SK-N-SH treated with all-trans-retinoic acid at 6 μM for 48 hours (cell line): ENCODE measurements at regions not wholly inside any gene's neighbourhood (a gene's known extent, or its start where the extent isn't known, plus 50 kb on each side); places are given as distances from the start of the nearest gene placed in this dataset.

Source experiments
- ATAC-seq: fragments of 200-7000 bp; cut with Tn5 transposase; 3 replicates; pipeline ENCODE4 v1.9.1; 2020; ENCODE audit warnings: mild to moderate bottlenecking, moderate library complexity
- ARNTL ChIP-seq: fragments of 450-650 bp; formaldehyde crosslinking; IDR thresholded peaks from 2 replicates; pipeline ENCODE4 v1.5.0; 2020; ENCODE audit warnings: low read depth, mild to moderate bottlenecking, moderate library complexity, borderline replicate concordance
- BACH2 ChIP-seq: fragments of 250-450 bp; sonication (Bioruptor Pico); IDR thresholded peaks from 2 replicates; pipeline ENCODE4 v1.9.0; 2021; ENCODE audit warnings: mild to moderate bottlenecking, borderline replicate concordance
- CREB5 ChIP-seq: fragments of 250-450 bp; sonication (Bioruptor Pico); IDR thresholded peaks from 2 replicates; pipeline ENCODE4 v1.5.1; 2020; ENCODE audit warnings: low read depth, mild to moderate bottlenecking, moderate library complexity
- CSDC2 ChIP-seq: fragments of 250-450 bp; sonication (Bioruptor Pico); IDR thresholded peaks from 2 replicates; pipeline ENCODE4 v1.5.0; 2020; ENCODE audit warnings: mild to moderate bottlenecking, moderate library complexity
- CSRNP3 ChIP-seq: fragments of 250-450 bp; sonication (Bioruptor Pico); IDR thresholded peaks from 2 replicates; pipeline ENCODE4 v1.5.1; 2021; ENCODE audit warnings: mild to moderate bottlenecking, moderate library complexity
- ESRRG ChIP-seq: fragments of 250-450 bp; sonication (Bioruptor Pico); IDR thresholded peaks from 2 replicates; pipeline ENCODE4 v1.6.1; 2021; ENCODE audit warnings: mild to moderate bottlenecking
- GLIS3 ChIP-seq: fragments of 250-450 bp; sonication (Bioruptor Pico); IDR thresholded peaks from 2 replicates; pipeline ENCODE4 v1.5.0; 2020; ENCODE audit warnings: mild to moderate bottlenecking, moderate library complexity
- OSR1 ChIP-seq: fragments of 250-450 bp; sonication (Bioruptor Pico); IDR thresholded peaks from 2 replicates; pipeline ENCODE4 v1.8.0; 2022; ENCODE audit warnings: moderate library complexity, mild to moderate bottlenecking, inconsistent platforms
- POU6F1 ChIP-seq: fragments of 250-450 bp; sonication (Bioruptor Pico); IDR thresholded peaks from 2 replicates; pipeline ENCODE4 v1.8.0; 2021; ENCODE audit warnings: low read depth, mild to moderate bottlenecking, moderate library complexity, borderline replicate concordance
- PPARA ChIP-seq: fragments of 250-450 bp; sonication (Bioruptor Pico); IDR thresholded peaks from 2 replicates; pipeline ENCODE4 v1.5.0; 2020; ENCODE audit warnings: mild to moderate bottlenecking, borderline replicate concordance
- SNAI2 ChIP-seq: fragments of 250-450 bp; sonication (Bioruptor Pico); IDR thresholded peaks from 2 replicates; pipeline ENCODE4 v1.5.0; 2020; ENCODE audit warnings: mild to moderate bottlenecking, moderate library complexity
- TSHZ2 ChIP-seq: fragments of 250-450 bp; sonication (Bioruptor Pico); IDR thresholded peaks from 2 replicates; pipeline ENCODE4 v1.5.0; 2020; ENCODE audit warnings: mild to moderate bottlenecking, moderate library complexity
- ZC3H10 ChIP-seq: fragments of 250-450 bp; sonication (Bioruptor Pico); IDR thresholded peaks from 2 replicates; pipeline ENCODE4 v1.5.1; 2021; ENCODE audit warnings: mild to moderate bottlenecking, moderate library complexity
- ZFP3 ChIP-seq: fragments of 250-450 bp; sonication (Bioruptor Pico); IDR thresholded peaks from 2 replicates; pipeline ENCODE4 v1.5.0; 2020; ENCODE audit warnings: mild to moderate bottlenecking, moderate library complexity
- ZFP30 ChIP-seq: fragments of 450-650 bp; formaldehyde crosslinking; IDR thresholded peaks from 2 replicates; pipeline ENCODE4 v1.5.0; 2022; ENCODE audit warnings: mild to moderate bottlenecking, moderate library complexity
- ZNF8 ChIP-seq: fragments of 450-650 bp; formaldehyde crosslinking; IDR thresholded peaks from 2 replicates; pipeline ENCODE4 v1.5.0; 2020; ENCODE audit warnings: mild to moderate bottlenecking, moderate library complexity
- TF ChIP-seq, protein P1 (sequence below): fragments of 250-450 bp; sonication (Bioruptor Pico); IDR thresholded peaks from 2 replicates; pipeline ENCODE4 v1.8.0; 2020; ENCODE audit warnings: mild to moderate bottlenecking, moderate library complexity, borderline replicate concordance

DNA sequence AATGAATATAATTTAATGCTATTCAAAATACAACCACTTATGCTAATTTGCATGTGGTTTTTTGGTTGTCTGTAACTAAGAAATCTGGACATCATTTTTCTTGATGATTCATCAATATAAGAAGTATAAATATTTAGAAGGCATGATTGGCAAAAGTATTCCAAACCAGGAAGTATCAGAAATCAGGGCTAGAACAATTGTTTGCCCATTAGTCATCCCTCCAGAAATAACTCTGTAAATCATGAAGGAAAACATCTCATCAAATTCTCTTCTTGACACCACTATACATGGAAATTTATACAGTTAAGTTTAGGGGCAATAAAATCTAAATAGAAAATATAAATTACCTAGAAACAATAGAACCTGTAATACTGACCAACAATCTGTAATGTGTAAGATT, 554.7 kb upstream of the HS3ST5 start (continued):
- no peak for TF ChIP-seq POU6F1 (CRISPR knock-in tag)
- no peak for TF ChIP-seq ZC3H10 (CRISPR knock-in tag)
- no peak for TF ChIP-seq TSHZ2 (CRISPR knock-in tag)
- no peak for TF ChIP-seq ZNF8 (CRISPR knock-in tag)
- no peak for TF ChIP-seq ARNTL (CRISPR knock-in tag)
- TF ChIP-seq SNAI2 (CRISPR knock-in tag), result no peak

GRCh38 chr6:114892211-114892610, 549.4 kb upstream of the HS3ST5 start:
- no peak for TF ChIP-seq PPARA (CRISPR knock-in tag)
- ATAC-seq, result no peak

- no peak for TF ChIP-seq BACH2
- TF ChIP-seq OSR1 (CRISPR knock-in tag), result no peak
- no peak for TF ChIP-seq ESRRG (CRISPR knock-in tag)
- no peak for TF ChIP-seq CSRNP3 (CRISPR knock-in tag)
- no peak for TF ChIP-seq CREB5 (CRISPR knock-in tag)
- TF ChIP-seq ZC3H10 (CRISPR knock-in tag), result no peak
- TF ChIP-seq, protein P1, sequence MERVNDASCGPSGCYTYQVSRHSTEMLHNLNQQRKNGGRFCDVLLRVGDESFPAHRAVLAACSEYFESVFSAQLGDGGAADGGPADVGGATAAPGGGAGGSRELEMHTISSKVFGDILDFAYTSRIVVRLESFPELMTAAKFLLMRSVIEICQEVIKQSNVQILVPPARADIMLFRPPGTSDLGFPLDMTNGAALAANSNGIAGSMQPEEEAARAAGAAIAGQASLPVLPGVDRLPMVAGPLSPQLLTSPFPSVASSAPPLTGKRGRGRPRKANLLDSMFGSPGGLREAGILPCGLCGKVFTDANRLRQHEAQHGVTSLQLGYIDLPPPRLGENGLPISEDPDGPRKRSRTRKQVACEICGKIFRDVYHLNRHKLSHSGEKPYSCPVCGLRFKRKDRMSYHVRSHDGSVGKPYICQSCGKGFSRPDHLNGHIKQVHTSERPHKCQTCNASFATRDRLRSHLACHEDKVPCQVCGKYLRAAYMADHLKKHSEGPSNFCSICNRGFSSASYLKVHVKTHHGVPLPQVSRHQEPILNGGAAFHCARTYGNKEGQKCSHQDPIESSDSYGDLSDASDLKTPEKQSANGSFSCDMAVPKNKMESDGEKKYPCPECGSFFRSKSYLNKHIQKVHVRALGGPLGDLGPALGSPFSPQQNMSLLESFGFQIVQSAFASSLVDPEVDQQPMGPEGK (CRISPR knock-in tag), result no peak
- TF ChIP-seq ZFP3, result no peak
- no peak for TF ChIP-seq CSDC2
- TF ChIP-seq, all 23 proteins: peak for 0
- no peak for ATAC-seq
Measured at GRCh38 chr6:114888241-114888640, 545.4 kb upstream of the HS3ST5 start.

GRCh38 chr6:114886670-114887436, 544.0 kb upstream of the HS3ST5 start:
- TF ChIP-seq SNAI2 (CRISPR knock-in tag) (no peak), TSHZ2 (CRISPR knock-in tag) (no peak), GLIS3 (no peak), CSDC2 (no peak), CREB5 (CRISPR knock-in tag) (no peak), ARNTL (CRISPR knock-in tag) (no peak), ZNF8 (CRISPR knock-in tag) (no peak), ZFP30 (CRISPR knock-in tag) (no peak), ZFP3 (no peak)
- ATAC-seq, result no peak
